Uterus (tissue), 2 donors: ENCODE measurements at regions not wholly inside any gene's neighbourhood (a gene's known extent, or its start where the extent isn't known, plus 50 kb on each side); places are given as distances from the start of the nearest gene placed in this dataset.

ENCODE experiments used
- POLR2A ChIP-seq, 2 donors: fragments of 450-650 bp; IDR thresholded peaks; one replicate each; pipeline ENCODE4 v1.6.1; 2016; ENCODE audit warnings: antibody characterized with exemption in 2 of 2, mild to moderate bottlenecking in 1 of 2, moderate library complexity in 1 of 2
- TF ChIP-seq, protein P1 (sequence below), 4 experiments: fragments of 200-600 bp in 2 of 4; fragments of 450-650 bp in 2 of 4; sonication (generic) in 2 of 4; IDR thresholded peaks; one replicate each; pipeline ENCODE4 v1.5.1; 2016 to 2019; ENCODE audit warnings: antibody characterized with exemption in 4 of 4, mild to moderate bottlenecking in 2 of 4, moderate library complexity in 1 of 4

GRCh38 chr4:144288011-144288903, 147.7 kb upstream of the GYPA start:
- no peak for TF ChIP-seq POLR2A (IDR thresholded peaks at IDR 0.05)
- TF ChIP-seq, protein P1, sequence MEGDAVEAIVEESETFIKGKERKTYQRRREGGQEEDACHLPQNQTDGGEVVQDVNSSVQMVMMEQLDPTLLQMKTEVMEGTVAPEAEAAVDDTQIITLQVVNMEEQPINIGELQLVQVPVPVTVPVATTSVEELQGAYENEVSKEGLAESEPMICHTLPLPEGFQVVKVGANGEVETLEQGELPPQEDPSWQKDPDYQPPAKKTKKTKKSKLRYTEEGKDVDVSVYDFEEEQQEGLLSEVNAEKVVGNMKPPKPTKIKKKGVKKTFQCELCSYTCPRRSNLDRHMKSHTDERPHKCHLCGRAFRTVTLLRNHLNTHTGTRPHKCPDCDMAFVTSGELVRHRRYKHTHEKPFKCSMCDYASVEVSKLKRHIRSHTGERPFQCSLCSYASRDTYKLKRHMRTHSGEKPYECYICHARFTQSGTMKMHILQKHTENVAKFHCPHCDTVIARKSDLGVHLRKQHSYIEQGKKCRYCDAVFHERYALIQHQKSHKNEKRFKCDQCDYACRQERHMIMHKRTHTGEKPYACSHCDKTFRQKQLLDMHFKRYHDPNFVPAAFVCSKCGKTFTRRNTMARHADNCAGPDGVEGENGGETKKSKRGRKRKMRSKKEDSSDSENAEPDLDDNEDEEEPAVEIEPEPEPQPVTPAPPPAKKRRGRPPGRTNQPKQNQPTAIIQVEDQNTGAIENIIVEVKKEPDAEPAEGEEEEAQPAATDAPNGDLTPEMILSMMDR (IDR thresholded peaks at IDR 0.05), result no peak
